GM19395 (cell line): ENCODE measurements at regions not wholly inside any gene's neighbourhood (a gene's known extent, or its start where the extent isn't known, plus 50 kb on each side); places are given as distances from the start of the nearest gene placed in this dataset.
"Not testable (repeated sequence)": the region's sequence is repeated elsewhere in the genome, so short reads cannot be mapped to it uniquely, and the experiment has no call there.

ENCODE experiments used
- ATAC-seq: cut with Tn5 transposase; IDR thresholded peaks from one replicate; pipeline ENCODE4 v1.9.1; 2021; ENCODE audit warnings: mild to moderate bottlenecking, moderate library complexity; ENCODE audit not compliant: unreplicated experiment

- ATAC-seq = not testable (repeated sequence)
Observed at GRCh38 chr3:17812328-17812727, 69.9 kb upstream of the TBC1D5 start.

GRCh38 chr3:17811646-17812045, 69.2 kb upstream of the TBC1D5 start:
- ATAC-seq = no peak

- no peak for ATAC-seq
Observed at GRCh38 chr3:17810759-17811158, 68.3 kb upstream of the TBC1D5 start.

- ATAC-seq = no peak
Observed at GRCh38 chr3:17808994-17809393, 66.6 kb upstream of the TBC1D5 start.

GRCh38 chr3:17806876-17807275, 64.4 kb upstream of the TBC1D5 start:
- ATAC-seq = no peak

- ATAC-seq = no peak
Observed at GRCh38 chr3:17806201-17806600, 63.8 kb upstream of the TBC1D5 start.

GRCh38 chr3:17805461-17805940, 63.1 kb upstream of the TBC1D5 start:
- no peak for ATAC-seq

GRCh38 chr3:17802950-17803349, 60.5 kb upstream of the TBC1D5 start:
- peak; percentile 65 for ATAC-seq

- ATAC-seq = no peak
Observed at GRCh38 chr3:17801131-17801530, 58.7 kb upstream of the TBC1D5 start.

GRCh38 chr3:17800232-17800631, 57.8 kb upstream of the TBC1D5 start:
- ATAC-seq = no peak

- no peak for ATAC-seq
Observed at GRCh38 chr3:17799312-17799711, 56.9 kb upstream of the TBC1D5 start.

- ATAC-seq = no peak
Observed at GRCh38 chr3:17798000-17798399, 55.6 kb upstream of the TBC1D5 start.

GRCh38 chr3:17795711-17796110, 53.3 kb upstream of the TBC1D5 start:
- no peak for ATAC-seq

GRCh38 chr3:17795280-17795679, 52.8 kb upstream of the TBC1D5 start:
- no peak for ATAC-seq

GRCh38 chr3:17793542-17794195, 51.2 kb upstream of the TBC1D5 start:
- ATAC-seq = no peak
